Smooth muscle cell (in vitro differentiated cells): ENCODE measurements at regions not wholly inside any gene's neighbourhood (a gene's known extent, or its start where the extent isn't known, plus 50 kb on each side); places are given as distances from the start of the nearest gene placed in this dataset.

Experiments used
- DNase-seq: peaks from one replicate; lab custom pipeline; 2025; ENCODE audit not compliant: unreplicated experiment; lab: John Stamatoyannopoulos, UW
- H2AFZ ChIP-seq: fragments of 200-600 bp; sonication (generic); 2 replicates; pipeline ENCODE4 v1.6.0; 2016; ENCODE audit warnings: antibody characterized with exemption, low read depth, mild to moderate bottlenecking
- H3F3A ChIP-seq: fragments of 200-600 bp; sonication (generic); 2 replicates; pipeline ENCODE4 v1.6.0; 2017; ENCODE audit warnings: antibody characterized with exemption, low read depth
- H3K27ac ChIP-seq: fragments of 200-600 bp; sonication (generic); 2 replicates; pipeline ENCODE4 v1.5.1; 2016; ENCODE audit warnings: low read depth, mild to moderate bottlenecking
- H3K27me3 ChIP-seq: fragments of 200-600 bp; sonication (generic); 2 replicates; pipeline ENCODE4 v1.6.1; 2016; ENCODE audit warnings: low read depth, mild to moderate bottlenecking
- H3K36me3 ChIP-seq: fragments of 200-600 bp; sonication (generic); 2 replicates; pipeline ENCODE4 v1.5.1; 2016; ENCODE audit warnings: low read depth
- H3K4me1 ChIP-seq: fragments of 200-600 bp; sonication (generic); 2 replicates; pipeline ENCODE4 v1.5.1; 2016; ENCODE audit warnings: low read depth
- H3K4me2 ChIP-seq: fragments of 200-600 bp; sonication (generic); 2 replicates; pipeline ENCODE4 v1.6.0; 2016; ENCODE audit warnings: mild to moderate bottlenecking
- H3K4me3 ChIP-seq: fragments of 200-600 bp; sonication (generic); 2 replicates; pipeline ENCODE4 v1.5.1; 2016; ENCODE audit warnings: mild to moderate bottlenecking
- H3K79me2 ChIP-seq: fragments of 200-600 bp; sonication (generic); 2 replicates; pipeline ENCODE4 v1.6.0; 2016; ENCODE audit warnings: low read depth, mild to moderate bottlenecking
- H3K9ac ChIP-seq: fragments of 200-600 bp; sonication (generic); 2 replicates; pipeline ENCODE4 v1.6.0; 2016; ENCODE audit warnings: low read depth
- H3K9me3 ChIP-seq: fragments of 200-600 bp; sonication (generic); replicated peaks from 2 replicates; pipeline ENCODE4 v1.5.1; 2016; ENCODE audit warnings: low read depth
- H4K20me1 ChIP-seq: fragments of 200-600 bp; sonication (generic); 2 replicates; pipeline ENCODE4 v1.6.0; 2016; ENCODE audit warnings: low read depth
- WGBS: methylation state at CpG from one replicate; pipeline ENCODE4 v1.1.7; 2016; ENCODE audit warnings: low lambda C conversion rate; 5-methylcytosine and 5-hydroxymethylcytosine counted together
- TF ChIP-seq, protein P1 (sequence below): fragments of 200-600 bp; sonication (generic); IDR thresholded peaks from 2 replicates; pipeline ENCODE4 v1.5.1; 2017; ENCODE audit warnings: borderline replicate concordance, mild to moderate bottlenecking, antibody characterized with exemption; ENCODE audit not compliant: insufficient read depth, poor library complexity, severe bottlenecking

DNA sequence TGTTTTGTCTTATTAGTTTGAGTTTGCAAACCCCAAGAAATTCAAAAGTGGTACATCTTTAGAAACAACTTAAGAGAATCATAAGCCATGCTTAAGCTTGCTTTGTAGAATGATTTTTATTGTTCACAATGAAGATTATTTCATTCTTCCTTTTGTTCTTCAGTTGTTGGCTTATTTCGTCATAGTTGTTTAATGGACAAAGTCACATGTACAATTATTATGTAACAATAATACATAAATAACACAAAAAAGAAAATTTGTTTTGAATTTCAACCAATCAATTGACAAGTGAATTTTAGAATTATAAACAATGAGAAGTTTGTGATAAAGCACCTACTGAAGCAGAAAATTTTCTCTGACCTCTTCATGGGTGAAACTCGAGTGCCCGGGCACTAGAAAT, 111.8 kb upstream of the IGF1 start:
- TF ChIP-seq, protein P1, sequence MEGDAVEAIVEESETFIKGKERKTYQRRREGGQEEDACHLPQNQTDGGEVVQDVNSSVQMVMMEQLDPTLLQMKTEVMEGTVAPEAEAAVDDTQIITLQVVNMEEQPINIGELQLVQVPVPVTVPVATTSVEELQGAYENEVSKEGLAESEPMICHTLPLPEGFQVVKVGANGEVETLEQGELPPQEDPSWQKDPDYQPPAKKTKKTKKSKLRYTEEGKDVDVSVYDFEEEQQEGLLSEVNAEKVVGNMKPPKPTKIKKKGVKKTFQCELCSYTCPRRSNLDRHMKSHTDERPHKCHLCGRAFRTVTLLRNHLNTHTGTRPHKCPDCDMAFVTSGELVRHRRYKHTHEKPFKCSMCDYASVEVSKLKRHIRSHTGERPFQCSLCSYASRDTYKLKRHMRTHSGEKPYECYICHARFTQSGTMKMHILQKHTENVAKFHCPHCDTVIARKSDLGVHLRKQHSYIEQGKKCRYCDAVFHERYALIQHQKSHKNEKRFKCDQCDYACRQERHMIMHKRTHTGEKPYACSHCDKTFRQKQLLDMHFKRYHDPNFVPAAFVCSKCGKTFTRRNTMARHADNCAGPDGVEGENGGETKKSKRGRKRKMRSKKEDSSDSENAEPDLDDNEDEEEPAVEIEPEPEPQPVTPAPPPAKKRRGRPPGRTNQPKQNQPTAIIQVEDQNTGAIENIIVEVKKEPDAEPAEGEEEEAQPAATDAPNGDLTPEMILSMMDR = no peak
- Histone ChIP-seq H3K9ac (no peak overlapping the region), H3F3A (no peaks in the 10 kb centered on the region), H4K20me1 (no peaks in the 10 kb centered on the region), H3K27ac (no peak overlapping the region), H3K79me2 (no peaks in the 10 kb centered on the region), H2AFZ (no peak overlapping the region), H3K36me3 (no peaks in the 10 kb centered on the region), H3K4me1 (no peaks in the 10 kb centered on the region), H3K27me3 (no peaks in the 10 kb centered on the region), H3K4me2 (no peak overlapping the region), H3K9me3 (no peaks in the 10 kb centered on the region), H3K4me3 (no peak overlapping the region)
- DNase-seq = no peak
- 91% methylated on average over 3 of the region's 3 CpGs for WGBS

DNA sequence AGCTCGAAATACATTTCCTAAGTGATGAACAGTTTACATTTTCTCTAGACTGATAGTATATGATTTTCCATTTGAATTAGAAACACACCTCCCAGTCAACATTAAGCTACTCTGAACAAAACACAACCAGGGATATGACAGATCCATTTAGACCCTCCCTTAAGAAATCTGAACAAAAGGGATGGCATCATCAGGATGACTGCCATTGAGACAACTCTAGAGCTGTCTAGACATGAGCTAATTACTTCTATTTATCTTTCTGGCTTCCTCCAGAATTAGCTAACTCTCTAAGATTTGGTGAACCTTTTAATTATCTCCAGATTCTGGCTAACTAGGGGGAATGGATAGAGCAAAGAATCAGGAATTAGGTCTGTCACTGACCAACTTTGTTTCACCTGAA, 92.9 kb upstream of the IGF1 start:
- Histone ChIP-seq H3K27me3 (no peaks in the 10 kb centered on the region), H3K9me3 (no peaks in the 10 kb centered on the region), H3K4me1 (no peaks in the 10 kb centered on the region), H3K79me2 (no peaks in the 10 kb centered on the region), H2AFZ (no peak overlapping the region), H3K4me3 (no peak overlapping the region), H3K9ac (peak overlapping the region; percentile 6), H3K27ac (peak overlapping the region; percentile 58), H3K4me2 (no peak overlapping the region), H3F3A (no peaks in the 10 kb centered on the region), H3K36me3 (no peaks in the 10 kb centered on the region), H4K20me1 (no peaks in the 10 kb centered on the region)
- TF ChIP-seq, protein P1 = no peak
- DNase-seq = no peak
- WGBS = 100% methylated on average over 1 of the region's 1 CpG

DNA sequence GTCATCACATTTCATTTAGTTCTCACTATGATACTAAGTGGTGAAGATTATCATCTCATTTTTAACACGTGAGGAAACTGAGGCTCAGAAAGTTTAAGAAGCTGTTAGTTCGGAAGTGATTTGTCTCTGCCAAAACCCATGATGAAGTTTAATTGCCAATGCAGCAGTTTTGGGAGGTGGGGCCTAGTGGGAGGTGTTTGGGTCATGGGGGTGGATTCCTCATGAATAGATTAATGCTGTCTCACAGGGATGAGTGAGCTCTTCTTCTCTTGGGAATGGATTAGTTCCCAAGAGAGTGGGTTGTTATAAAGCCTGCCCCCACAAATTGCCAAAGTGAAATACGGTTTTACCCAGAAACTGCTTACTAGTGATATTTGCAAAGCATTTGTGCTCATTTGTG, 91.5 kb upstream of the IGF1 start:
- TF ChIP-seq, protein P1 = no peak
- WGBS = 79% methylated on average over 3 of the region's 3 CpGs
- no peak for DNase-seq
- no peaks in the 10 kb centered on the region for H4K20me1 ChIP-seq
- no peak overlapping the region for H2AFZ ChIP-seq
- no peaks in the 10 kb centered on the region for H3K36me3 ChIP-seq
- H3F3A ChIP-seq = peaks cover 5% of the 10 kb centered on the region
- H3K9ac ChIP-seq = no peak overlapping the region
- no peaks in the 10 kb centered on the region for H3K27me3 ChIP-seq
- peaks cover 5% of the 10 kb centered on the region for H3K4me1 ChIP-seq
- H3K27ac ChIP-seq = no peak overlapping the region
- no peak overlapping the region for H3K4me2 ChIP-seq
- no peaks in the 10 kb centered on the region for H3K79me2 ChIP-seq
- H3K4me3 ChIP-seq = no peak overlapping the region
- H3K9me3 ChIP-seq = no peaks in the 10 kb centered on the region

DNA sequence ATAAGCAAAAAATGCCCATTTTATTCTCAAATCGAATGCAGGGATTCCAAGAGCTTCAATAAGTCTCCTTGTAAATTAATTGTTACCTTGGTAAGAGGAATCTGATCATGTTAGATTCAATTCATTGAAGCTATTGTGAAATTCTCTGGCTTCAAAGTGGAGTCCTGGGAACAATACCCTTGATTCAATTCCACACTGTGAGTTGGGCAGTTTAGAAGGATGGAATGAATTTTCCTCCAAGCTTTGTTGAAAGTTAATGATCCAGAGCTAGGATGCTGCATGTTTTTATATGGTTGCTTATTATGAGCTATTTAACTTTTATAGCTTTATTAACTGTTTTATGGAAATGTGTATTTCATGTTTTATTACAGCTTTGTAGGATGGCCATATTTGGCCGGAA, 89.9 kb upstream of the IGF1 start:
- Histone ChIP-seq H3K4me1 (peaks cover 5% of the 10 kb centered on the region), H3K9ac (no peak overlapping the region), H3F3A (peaks cover 12% of the 10 kb centered on the region), H3K4me2 (no peak overlapping the region), H3K9me3 (no peaks in the 10 kb centered on the region), H3K27ac (no peak overlapping the region), H2AFZ (no peak overlapping the region), H4K20me1 (no peaks in the 10 kb centered on the region), H3K79me2 (no peaks in the 10 kb centered on the region), H3K36me3 (no peaks in the 10 kb centered on the region), H3K4me3 (no peak overlapping the region), H3K27me3 (no peaks in the 10 kb centered on the region)
- DNase-seq = no peak
- 96% methylated on average over 2 of the region's 2 CpGs for WGBS
- TF ChIP-seq, protein P1 = no peak
